ENCODE measurements at regions not wholly inside any gene's neighbourhood (a gene's known extent, or its start where the extent isn't known, plus 50 kb on each side); places are given as distances from the start of the nearest gene placed in this dataset.

GRCh38 chr3:71859123-71859519, 74.2 kb upstream of the PROK2 start:
- DNase-seq (ENCODE audit: low read depth) = peak; percentile 83
- TF ChIP-seq POLR2A (IDR thresholded peaks at IDR 0.05; ENCODE audit: extremely low read depth, insufficient read length) (no peak), MYC (IDR thresholded peaks at IDR 0.05; ENCODE audit: low read depth, low read length) (peak; percentile 68), MAX (IDR thresholded peaks at IDR 0.05; ENCODE audit: low read depth, low read length) (0 out of 2 replicates have a peak, but pooled peaks have one; percentile 47), CTCF (IDR thresholded peaks at IDR 0.05; ENCODE audit: low read depth, low read length) (peak; percentile 61)
- H3K4me3 ChIP-seq (ENCODE audit: low read depth, low read length) = no peak overlapping the region

GRCh38 chr3:71858503-71859122, 73.7 kb upstream of the PROK2 start:
- TF ChIP-seq MAX (IDR thresholded peaks at IDR 0.05; ENCODE audit: low read depth, low read length) (no peak), MYC (IDR thresholded peaks at IDR 0.05; ENCODE audit: low read depth, low read length) (no peak), POLR2A (IDR thresholded peaks at IDR 0.05; ENCODE audit: extremely low read depth, insufficient read length) (no peak), CTCF (IDR thresholded peaks at IDR 0.05; ENCODE audit: low read depth, low read length) (no peak)
- H3K4me3 ChIP-seq (ENCODE audit: low read depth, low read length) = no peak overlapping the region
- no peak for DNase-seq (ENCODE audit: low read depth)

- DNase-seq (ENCODE audit: low read depth) = no peak
- TF ChIP-seq CTCF (IDR thresholded peaks at IDR 0.05; ENCODE audit: low read depth, low read length) = no peak
- no peak for TF ChIP-seq MAX (IDR thresholded peaks at IDR 0.05; ENCODE audit: low read depth, low read length)
- no peak for TF ChIP-seq POLR2A (IDR thresholded peaks at IDR 0.05; ENCODE audit: extremely low read depth, insufficient read length)
- no peak for TF ChIP-seq MYC (IDR thresholded peaks at IDR 0.05; ENCODE audit: low read depth, low read length)
- no peak overlapping the region for H3K4me3 ChIP-seq (ENCODE audit: low read depth, low read length)
Measured at GRCh38 chr3:71857956-71858355, 73.0 kb upstream of the PROK2 start.

GRCh38 chr3:71854706-71855105, 69.8 kb upstream of the PROK2 start:
- TF ChIP-seq CTCF (IDR thresholded peaks at IDR 0.05; ENCODE audit: low read depth, low read length) (no peak), POLR2A (IDR thresholded peaks at IDR 0.05; ENCODE audit: extremely low read depth, insufficient read length) (no peak), MYC (IDR thresholded peaks at IDR 0.05; ENCODE audit: low read depth, low read length) (no peak), MAX (IDR thresholded peaks at IDR 0.05; ENCODE audit: low read depth, low read length) (no peak)
- no peak overlapping the region for H3K4me3 ChIP-seq (ENCODE audit: low read depth, low read length)
- DNase-seq (ENCODE audit: low read depth) = no peak

- no peak overlapping the region for H3K4me3 ChIP-seq (ENCODE audit: low read depth, low read length)
- TF ChIP-seq POLR2A (IDR thresholded peaks at IDR 0.05; ENCODE audit: extremely low read depth, insufficient read length) (no peak), CTCF (IDR thresholded peaks at IDR 0.05; ENCODE audit: low read depth, low read length) (no peak), MYC (IDR thresholded peaks at IDR 0.05; ENCODE audit: low read depth, low read length) (no peak), MAX (IDR thresholded peaks at IDR 0.05; ENCODE audit: low read depth, low read length) (no peak)
- DNase-seq (ENCODE audit: low read depth) = peak; percentile 5
Measured at GRCh38 chr3:71854096-71854495, 69.1 kb upstream of the PROK2 start.
